ENCODE measurements at regions not wholly inside any gene's neighbourhood (a gene's known extent, or its start where the extent isn't known, plus 50 kb on each side); places are given as distances from the start of the nearest gene placed in this dataset.
A peak's percentile ranks its signal among the peaks of the same experiment; 100 is the strongest.

DNA sequence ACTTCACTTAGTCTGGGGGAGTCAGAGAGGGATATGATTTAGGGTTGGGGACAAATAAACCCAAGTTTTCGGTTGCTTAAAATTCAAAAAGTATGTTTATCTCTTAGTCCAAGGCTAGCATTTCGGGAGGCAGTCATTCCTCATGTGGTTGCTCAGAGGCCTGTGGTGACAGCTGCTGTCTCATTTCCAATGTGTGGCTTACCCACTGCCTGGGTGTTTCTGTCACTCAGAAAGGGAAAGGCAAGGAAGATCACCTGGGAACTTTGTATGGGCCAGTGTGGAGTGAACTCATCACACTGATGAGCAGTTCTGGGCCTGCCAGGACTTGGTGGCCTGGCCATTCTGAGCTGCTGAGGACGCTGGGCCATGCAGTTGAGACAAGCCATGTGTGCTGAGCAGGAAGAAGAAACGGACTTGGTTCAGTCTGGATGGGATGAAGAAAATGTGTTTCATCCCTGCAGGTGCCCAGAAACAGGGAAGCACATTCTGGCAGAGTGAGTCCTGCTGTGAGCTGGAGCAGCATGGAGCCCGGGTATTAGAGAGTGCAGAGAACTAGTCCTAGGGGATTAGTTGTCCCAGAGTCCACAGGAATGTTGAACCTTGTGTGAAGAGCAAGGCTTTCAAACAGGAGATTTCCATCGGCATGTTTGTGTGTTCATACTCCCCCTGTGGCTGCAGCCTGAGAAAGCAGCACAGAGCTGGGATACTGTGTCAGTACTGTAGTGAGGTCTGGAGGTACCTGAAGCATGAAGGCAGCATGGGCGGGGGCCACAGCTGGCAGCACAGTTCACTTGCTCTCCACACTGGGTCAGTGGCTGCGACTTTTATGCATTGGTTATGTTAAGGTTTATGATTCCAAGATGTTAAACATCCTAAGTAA lies 211.1 kb upstream of the IGFBP3 start:
- H3K4me3 ChIP-seq (ENCODE audit: low read depth, low read length), result no peak overlapping the region
- H3K27ac ChIP-seq, result no peak overlapping the region
- TF ChIP-seq, protein P1, sequence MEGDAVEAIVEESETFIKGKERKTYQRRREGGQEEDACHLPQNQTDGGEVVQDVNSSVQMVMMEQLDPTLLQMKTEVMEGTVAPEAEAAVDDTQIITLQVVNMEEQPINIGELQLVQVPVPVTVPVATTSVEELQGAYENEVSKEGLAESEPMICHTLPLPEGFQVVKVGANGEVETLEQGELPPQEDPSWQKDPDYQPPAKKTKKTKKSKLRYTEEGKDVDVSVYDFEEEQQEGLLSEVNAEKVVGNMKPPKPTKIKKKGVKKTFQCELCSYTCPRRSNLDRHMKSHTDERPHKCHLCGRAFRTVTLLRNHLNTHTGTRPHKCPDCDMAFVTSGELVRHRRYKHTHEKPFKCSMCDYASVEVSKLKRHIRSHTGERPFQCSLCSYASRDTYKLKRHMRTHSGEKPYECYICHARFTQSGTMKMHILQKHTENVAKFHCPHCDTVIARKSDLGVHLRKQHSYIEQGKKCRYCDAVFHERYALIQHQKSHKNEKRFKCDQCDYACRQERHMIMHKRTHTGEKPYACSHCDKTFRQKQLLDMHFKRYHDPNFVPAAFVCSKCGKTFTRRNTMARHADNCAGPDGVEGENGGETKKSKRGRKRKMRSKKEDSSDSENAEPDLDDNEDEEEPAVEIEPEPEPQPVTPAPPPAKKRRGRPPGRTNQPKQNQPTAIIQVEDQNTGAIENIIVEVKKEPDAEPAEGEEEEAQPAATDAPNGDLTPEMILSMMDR (IDR thresholded peaks at IDR 0.05; ENCODE audit: low read depth, low read length, missing control alignments), result peak; percentile 52
- DNase-seq, result no peak
- H3K27me3 ChIP-seq (replicated peaks), result no peaks in the 10 kb centered on the region
- in situ Hi-C loops (cut with HindIII; ENCODE audit: low pct_ligation_motif_present, low sequenced_read_pairs), result no loop called here
- no peaks in the 10 kb centered on the region for H3K36me3 ChIP-seq (replicated peaks)

DNA sequence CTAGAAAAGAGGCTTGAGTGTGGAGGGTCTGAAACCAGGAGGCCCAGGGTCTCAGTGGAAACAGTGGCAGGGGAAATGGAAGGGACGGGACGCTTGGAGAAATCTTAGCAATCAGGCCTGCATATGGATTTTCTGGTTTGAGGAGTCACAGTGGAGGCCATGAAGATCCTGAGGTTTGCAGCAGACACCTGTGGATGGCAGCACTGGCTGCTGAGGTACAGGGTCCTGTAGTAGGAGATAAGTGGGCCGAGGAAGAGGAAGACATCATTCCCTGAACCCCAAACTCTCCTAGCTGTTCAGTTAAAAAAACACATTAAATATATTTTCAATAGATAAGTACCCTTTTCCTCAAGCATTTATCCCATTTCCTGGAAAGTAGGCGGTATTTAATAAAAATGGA lies 208.8 kb upstream of the IGFBP3 start:
- no peak overlapping the region for H3K4me3 ChIP-seq (ENCODE audit: low read depth, low read length)
- no peaks in the 10 kb centered on the region for H3K36me3 ChIP-seq (replicated peaks)
- H3K27ac ChIP-seq, result no peak overlapping the region
- no peak for DNase-seq
- TF ChIP-seq, protein P1 (IDR thresholded peaks at IDR 0.05; ENCODE audit: low read depth, low read length, missing control alignments), result no peak
- in situ Hi-C loops (cut with HindIII; ENCODE audit: low pct_ligation_motif_present, low sequenced_read_pairs), result no loop called here
- no peaks in the 10 kb centered on the region for H3K27me3 ChIP-seq (replicated peaks)

DNA sequence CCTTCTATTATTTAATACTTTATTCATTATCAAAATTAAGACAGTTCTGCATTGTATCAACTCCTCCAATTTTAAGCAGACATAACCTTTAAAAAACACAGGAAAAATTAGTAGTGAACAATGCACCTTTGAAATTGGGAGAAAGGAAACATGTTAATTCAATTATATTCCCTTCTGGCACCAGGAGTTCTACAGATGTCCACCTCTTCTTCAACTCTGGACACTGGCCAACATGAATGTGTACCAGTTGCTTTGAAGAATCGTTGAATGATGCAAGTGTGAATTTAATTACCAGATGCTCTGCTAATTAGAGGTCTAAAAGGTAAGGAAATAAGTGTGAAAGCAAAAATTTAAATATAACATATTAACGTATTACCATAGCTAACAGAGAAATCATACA lies 206.7 kb upstream of the IGFBP3 start:
- H3K27ac ChIP-seq, result no peak overlapping the region
- no peak for DNase-seq
- in situ Hi-C loops (cut with HindIII; ENCODE audit: low pct_ligation_motif_present, low sequenced_read_pairs), result no loop called here
- H3K4me3 ChIP-seq (ENCODE audit: low read depth, low read length), result no peak overlapping the region
- TF ChIP-seq, protein P1 (IDR thresholded peaks at IDR 0.05; ENCODE audit: low read depth, low read length, missing control alignments), result no peak
- no peaks in the 10 kb centered on the region for H3K27me3 ChIP-seq (replicated peaks)
- no peaks in the 10 kb centered on the region for H3K36me3 ChIP-seq (replicated peaks)

DNA sequence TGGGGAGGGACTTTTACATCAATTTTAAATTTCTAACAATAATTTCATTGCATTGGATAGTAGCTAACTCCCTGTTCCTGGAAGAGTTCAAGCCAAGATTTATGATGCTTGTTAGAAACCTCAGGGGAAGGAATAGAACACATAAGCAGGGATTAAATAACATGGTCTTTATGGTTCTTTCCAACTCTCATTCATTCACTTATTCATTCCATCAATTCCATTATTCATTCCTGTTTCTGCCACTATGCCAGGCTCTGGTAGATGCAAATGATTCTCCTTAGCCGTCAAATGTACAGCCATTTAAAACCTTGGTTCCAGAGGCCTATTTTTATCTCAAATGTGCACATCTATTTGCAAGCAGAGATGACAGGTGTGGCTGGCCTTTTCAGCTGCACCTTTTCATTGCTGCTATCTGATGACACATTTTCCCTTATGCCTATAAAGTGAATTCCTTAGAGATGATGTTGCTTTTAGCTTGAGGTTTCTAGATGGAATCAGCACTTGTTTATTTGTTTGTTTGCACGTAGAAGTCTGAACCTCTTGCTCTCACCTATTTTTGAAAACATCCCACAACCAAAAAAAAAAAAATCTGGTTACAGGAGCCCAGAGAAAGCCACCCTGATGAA lies 205.7 kb upstream of the IGFBP3 start:
- TF ChIP-seq, protein P1 (IDR thresholded peaks at IDR 0.05; ENCODE audit: low read depth, low read length, missing control alignments), result no peak
- Histone ChIP-seq H3K4me3 (ENCODE audit: low read depth, low read length) (no peak overlapping the region), H3K27ac (no peak overlapping the region), H3K36me3 (replicated peaks) (no peaks in the 10 kb centered on the region), H3K27me3 (replicated peaks) (no peaks in the 10 kb centered on the region)
- in situ Hi-C loops (cut with HindIII; ENCODE audit: low pct_ligation_motif_present, low sequenced_read_pairs), result no loop called here
- DNase-seq, result no peak

DNA sequence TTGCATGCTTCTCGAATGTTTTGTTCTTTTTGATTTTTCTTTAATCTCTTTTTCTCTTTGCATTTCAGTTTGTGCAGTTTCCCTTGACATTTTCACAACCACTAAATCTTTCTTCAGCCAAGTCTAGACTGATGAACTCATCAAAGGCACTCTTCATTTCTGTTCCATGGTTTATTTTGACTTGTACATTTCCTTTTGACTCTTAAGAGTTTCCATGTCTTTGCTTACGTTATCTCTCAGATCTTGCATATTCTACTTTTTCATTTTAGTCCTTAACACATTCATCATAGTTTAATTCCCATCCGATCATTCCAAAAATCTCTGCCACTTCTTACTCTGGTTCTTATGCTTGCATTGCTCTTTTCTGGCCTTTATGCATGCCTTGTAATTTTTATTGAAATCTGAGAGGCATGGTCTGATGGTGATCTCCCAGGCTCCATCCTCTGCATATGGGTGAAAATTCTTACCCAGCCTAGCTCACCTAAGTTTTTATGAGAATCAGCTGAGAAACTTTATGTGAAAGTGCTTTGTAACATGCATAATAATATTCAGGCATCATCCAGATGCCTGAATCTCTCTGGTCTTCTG lies 202.8 kb upstream of the IGFBP3 start:
- no peak overlapping the region for H3K27ac ChIP-seq
- H3K4me3 ChIP-seq (ENCODE audit: low read depth, low read length), result no peak overlapping the region
- TF ChIP-seq, protein P1 (IDR thresholded peaks at IDR 0.05; ENCODE audit: low read depth, low read length, missing control alignments), result no peak
- DNase-seq, result no peak
- in situ Hi-C loops (cut with HindIII; ENCODE audit: low pct_ligation_motif_present, low sequenced_read_pairs), result no loop called here
- no peaks in the 10 kb centered on the region for H3K27me3 ChIP-seq (replicated peaks)
- no peaks in the 10 kb centered on the region for H3K36me3 ChIP-seq (replicated peaks)

All from brain microvascular endothelial cell (primary cell).